ENCODE measurements at regions not wholly inside any gene's neighbourhood (a gene's known extent, or its start where the extent isn't known, plus 50 kb on each side); places are given as distances from the start of the nearest gene placed in this dataset.

- no peak overlapping the region for H3K27ac ChIP-seq (ENCODE audit: low read depth in 2 of 2, low read length in 2 of 2)
- H3K4me1 ChIP-seq (ENCODE audit: control insufficient read depth in 2 of 2, insufficient read depth in 2 of 2, low read length in 2 of 2), result no peaks in the 10 kb centered on the region
- no peaks in the 10 kb centered on the region for H3K27me3 ChIP-seq (ENCODE audit: control insufficient read depth in 2 of 2, insufficient read depth in 2 of 2, low read length in 2 of 2)
- H3K36me3 ChIP-seq (ENCODE audit: control insufficient read depth in 2 of 2, insufficient read depth in 2 of 2, low read length in 2 of 2), result no peaks in the 10 kb centered on the region
- no peak overlapping the region for H3K4me3 ChIP-seq (ENCODE audit: low read length in 2 of 2)
- H3K9ac ChIP-seq (ENCODE audit: low read depth in 1 of 2, low read length in 2 of 2), result no peak overlapping the region
- no peaks in the 10 kb centered on the region for H3K9me3 ChIP-seq (ENCODE audit: control insufficient read depth in 2 of 2, low read length in 2 of 2)
Observed at GRCh38 chr3:28637742-28638141, 289.1 kb upstream of the AZI2 start.

- Histone ChIP-seq H3K9me3 (ENCODE audit: control insufficient read depth in 2 of 2, low read length in 2 of 2) (no peaks in the 10 kb centered on the region), H3K27me3 (ENCODE audit: control insufficient read depth in 2 of 2, insufficient read depth in 2 of 2, low read length in 2 of 2) (no peaks in the 10 kb centered on the region), H3K27ac (ENCODE audit: low read depth in 2 of 2, low read length in 2 of 2) (no peak overlapping the region), H3K4me3 (ENCODE audit: low read length in 2 of 2) (no peak overlapping the region), H3K36me3 (ENCODE audit: control insufficient read depth in 2 of 2, insufficient read depth in 2 of 2, low read length in 2 of 2) (no peaks in the 10 kb centered on the region), H3K4me1 (ENCODE audit: control insufficient read depth in 2 of 2, insufficient read depth in 2 of 2, low read length in 2 of 2) (no peaks in the 10 kb centered on the region), H3K9ac (ENCODE audit: low read depth in 1 of 2, low read length in 2 of 2) (no peak overlapping the region)
Observed at GRCh38 chr3:28645149-28645548, 296.5 kb upstream of the AZI2 start.

GRCh38 chr3:28646435-28646834 lies 297.8 kb upstream of the AZI2 start:
- Histone ChIP-seq H3K27ac (ENCODE audit: low read depth in 2 of 2, low read length in 2 of 2) (no peak overlapping the region), H3K36me3 (ENCODE audit: control insufficient read depth in 2 of 2, insufficient read depth in 2 of 2, low read length in 2 of 2) (no peaks in the 10 kb centered on the region), H3K4me3 (ENCODE audit: low read length in 2 of 2) (no peak overlapping the region), H3K4me1 (ENCODE audit: control insufficient read depth in 2 of 2, insufficient read depth in 2 of 2, low read length in 2 of 2) (no peaks in the 10 kb centered on the region), H3K9me3 (ENCODE audit: control insufficient read depth in 2 of 2, low read length in 2 of 2) (no peaks in the 10 kb centered on the region), H3K27me3 (ENCODE audit: control insufficient read depth in 2 of 2, insufficient read depth in 2 of 2, low read length in 2 of 2) (no peaks in the 10 kb centered on the region), H3K9ac (ENCODE audit: low read depth in 1 of 2, low read length in 2 of 2) (no peak overlapping the region)

GRCh38 chr3:28649266-28649665 lies 300.6 kb upstream of the AZI2 start:
- H3K9ac ChIP-seq (ENCODE audit: low read depth in 1 of 2, low read length in 2 of 2), result no peak overlapping the region
- H3K4me3 ChIP-seq (ENCODE audit: low read length in 2 of 2), result no peak overlapping the region
- no peaks in the 10 kb centered on the region for H3K27me3 ChIP-seq (ENCODE audit: control insufficient read depth in 2 of 2, insufficient read depth in 2 of 2, low read length in 2 of 2)
- no peak overlapping the region for H3K27ac ChIP-seq (ENCODE audit: low read depth in 2 of 2, low read length in 2 of 2)
- no peaks in the 10 kb centered on the region for H3K9me3 ChIP-seq (ENCODE audit: control insufficient read depth in 2 of 2, low read length in 2 of 2)
- no peaks in the 10 kb centered on the region for H3K36me3 ChIP-seq (ENCODE audit: control insufficient read depth in 2 of 2, insufficient read depth in 2 of 2, low read length in 2 of 2)
- no peaks in the 10 kb centered on the region for H3K4me1 ChIP-seq (ENCODE audit: control insufficient read depth in 2 of 2, insufficient read depth in 2 of 2, low read length in 2 of 2)

- Histone ChIP-seq H3K36me3 (ENCODE audit: control insufficient read depth in 2 of 2, insufficient read depth in 2 of 2, low read length in 2 of 2) (no peaks in the 10 kb centered on the region), H3K9me3 (ENCODE audit: control insufficient read depth in 2 of 2, low read length in 2 of 2) (no peaks in the 10 kb centered on the region), H3K27me3 (ENCODE audit: control insufficient read depth in 2 of 2, insufficient read depth in 2 of 2, low read length in 2 of 2) (no peaks in the 10 kb centered on the region), H3K4me3 (ENCODE audit: low read length in 2 of 2) (no peak overlapping the region), H3K4me1 (ENCODE audit: control insufficient read depth in 2 of 2, insufficient read depth in 2 of 2, low read length in 2 of 2) (no peaks in the 10 kb centered on the region), H3K27ac (ENCODE audit: low read depth in 2 of 2, low read length in 2 of 2) (no peak overlapping the region), H3K9ac (ENCODE audit: low read depth in 1 of 2, low read length in 2 of 2) (no peak overlapping the region)
Observed at GRCh38 chr3:28651159-28651558, 302.5 kb upstream of the AZI2 start.

GRCh38 chr3:28664123-28664522 lies 315.5 kb upstream of the AZI2 start:
- Histone ChIP-seq H3K27ac (ENCODE audit: low read depth in 2 of 2, low read length in 2 of 2) (no peak overlapping the region), H3K4me3 (ENCODE audit: low read length in 2 of 2) (no peak overlapping the region), H3K27me3 (ENCODE audit: control insufficient read depth in 2 of 2, insufficient read depth in 2 of 2, low read length in 2 of 2) (no peaks in the 10 kb centered on the region), H3K36me3 (ENCODE audit: control insufficient read depth in 2 of 2, insufficient read depth in 2 of 2, low read length in 2 of 2) (no peaks in the 10 kb centered on the region), H3K4me1 (ENCODE audit: control insufficient read depth in 2 of 2, insufficient read depth in 2 of 2, low read length in 2 of 2) (no peaks in the 10 kb centered on the region), H3K9me3 (ENCODE audit: control insufficient read depth in 2 of 2, low read length in 2 of 2) (no peaks in the 10 kb centered on the region), H3K9ac (ENCODE audit: low read depth in 1 of 2, low read length in 2 of 2) (no peak overlapping the region)

GRCh38 chr3:28667646-28668621 lies 319.3 kb upstream of the AZI2 start:
- Histone ChIP-seq H3K9me3 (ENCODE audit: control insufficient read depth in 2 of 2, low read length in 2 of 2) (no peaks in the 10 kb centered on the region), H3K4me1 (ENCODE audit: control insufficient read depth in 2 of 2, insufficient read depth in 2 of 2, low read length in 2 of 2) (no peaks in the 10 kb centered on the region), H3K27me3 (ENCODE audit: control insufficient read depth in 2 of 2, insufficient read depth in 2 of 2, low read length in 2 of 2) (no peaks in the 10 kb centered on the region), H3K27ac (ENCODE audit: low read depth in 2 of 2, low read length in 2 of 2) (no peak overlapping the region), H3K4me3 (ENCODE audit: low read length in 2 of 2) (no peak overlapping the region), H3K36me3 (ENCODE audit: control insufficient read depth in 2 of 2, insufficient read depth in 2 of 2, low read length in 2 of 2) (no peaks in the 10 kb centered on the region), H3K9ac (ENCODE audit: low read depth in 1 of 2, low read length in 2 of 2) (no peak overlapping the region)

- no peak overlapping the region for H3K4me3 ChIP-seq (ENCODE audit: low read length in 2 of 2)
Observed at GRCh38 chr3:28669870-28670269, 321.2 kb upstream of the AZI2 start.

GRCh38 chr3:28672406-28672805 lies 323.8 kb upstream of the AZI2 start:
- Histone ChIP-seq H3K9ac (ENCODE audit: low read depth in 1 of 2, low read length in 2 of 2) (no peak overlapping the region), H3K36me3 (ENCODE audit: control insufficient read depth in 2 of 2, insufficient read depth in 2 of 2, low read length in 2 of 2) (no peaks in the 10 kb centered on the region), H3K9me3 (ENCODE audit: control insufficient read depth in 2 of 2, low read length in 2 of 2) (no peaks in the 10 kb centered on the region), H3K4me1 (ENCODE audit: control insufficient read depth in 2 of 2, insufficient read depth in 2 of 2, low read length in 2 of 2) (no peaks in the 10 kb centered on the region), H3K27me3 (ENCODE audit: control insufficient read depth in 2 of 2, insufficient read depth in 2 of 2, low read length in 2 of 2) (no peaks in the 10 kb centered on the region), H3K4me3 (ENCODE audit: low read length in 2 of 2) (no peak overlapping the region), H3K27ac (ENCODE audit: low read depth in 2 of 2, low read length in 2 of 2) (no peak overlapping the region)

More at GRCh38 chr3:28669870-28670269, 321.2 kb upstream of the AZI2 start:
- H3K27me3 ChIP-seq (ENCODE audit: control insufficient read depth in 2 of 2, insufficient read depth in 2 of 2, low read length in 2 of 2), result no peaks in the 10 kb centered on the region
- no peaks in the 10 kb centered on the region for H3K4me1 ChIP-seq (ENCODE audit: control insufficient read depth in 2 of 2, insufficient read depth in 2 of 2, low read length in 2 of 2)
- no peaks in the 10 kb centered on the region for H3K9me3 ChIP-seq (ENCODE audit: control insufficient read depth in 2 of 2, low read length in 2 of 2)
- H3K36me3 ChIP-seq (ENCODE audit: control insufficient read depth in 2 of 2, insufficient read depth in 2 of 2, low read length in 2 of 2), result no peaks in the 10 kb centered on the region
- no peak overlapping the region for H3K9ac ChIP-seq (ENCODE audit: low read depth in 1 of 2, low read length in 2 of 2)
- H3K27ac ChIP-seq (ENCODE audit: low read depth in 2 of 2, low read length in 2 of 2), result no peak overlapping the region

- Histone ChIP-seq H3K4me1 (ENCODE audit: control insufficient read depth in 2 of 2, insufficient read depth in 2 of 2, low read length in 2 of 2) (no peaks in the 10 kb centered on the region), H3K9me3 (ENCODE audit: control insufficient read depth in 2 of 2, low read length in 2 of 2) (no peaks in the 10 kb centered on the region), H3K36me3 (ENCODE audit: control insufficient read depth in 2 of 2, insufficient read depth in 2 of 2, low read length in 2 of 2) (no peaks in the 10 kb centered on the region), H3K27me3 (ENCODE audit: control insufficient read depth in 2 of 2, insufficient read depth in 2 of 2, low read length in 2 of 2) (no peaks in the 10 kb centered on the region), H3K27ac (ENCODE audit: low read depth in 2 of 2, low read length in 2 of 2) (no peak overlapping the region), H3K4me3 (ENCODE audit: low read length in 2 of 2) (no peak overlapping the region), H3K9ac (ENCODE audit: low read depth in 1 of 2, low read length in 2 of 2) (no peak overlapping the region)
Observed at GRCh38 chr3:28673446-28673845, 324.8 kb upstream of the AZI2 start.
